GM23338 (cell line): ENCODE measurements at regions not wholly inside any gene's neighbourhood (a gene's known extent, or its start where the extent isn't known, plus 50 kb on each side); places are given as distances from the start of the nearest gene placed in this dataset.

Source experiments
- CREB1 ChIP-seq: fragments of 250-450 bp; sonication (Bioruptor Pico); IDR thresholded peaks from 2 replicates; pipeline ENCODE4 v1.5.0; 2020; ENCODE audit warnings: low read depth, mild to moderate bottlenecking, moderate library complexity
- CTCF ChIP-seq, 2 experiments: fragments of 200-600 bp in 1 of 2; sonication (generic) in 1 of 2; conservative IDR thresholded peaks; 2 replicates each; pipeline versions ENCODE4 v1.5.1 to v1.6.1; 2016 to 2017; ENCODE audit warnings: antibody characterized with exemption in 2 of 2, low read depth in 2 of 2, mild to moderate bottlenecking in 2 of 2, moderate library complexity in 1 of 2
- ETS1 ChIP-seq: IDR thresholded peaks from 2 replicates; pipeline ENCODE4 v1.6.1; 2016; ENCODE audit warnings: antibody characterized with exemption
- EZH2 ChIP-seq: fragments of 200-600 bp; sonication (generic); IDR thresholded peaks from one replicate; pipeline ENCODE4 v1.8.0; 2017; ENCODE audit warnings: antibody characterized with exemption, mild to moderate bottlenecking, low read depth; ENCODE audit not compliant: unreplicated experiment
- EZH2phosphoT487 ChIP-seq: fragments of 200-600 bp; sonication (generic); IDR thresholded peaks from one replicate; pipeline ENCODE4 v1.8.1; 2018; ENCODE audit warnings: antibody characterized with exemption; ENCODE audit not compliant: unreplicated experiment
- JUNB ChIP-seq: IDR thresholded peaks from one replicate; pipeline ENCODE4 v1.6.1; 2016; ENCODE audit warnings: antibody characterized with exemption; ENCODE audit not compliant: unreplicated experiment
- NANOG ChIP-seq: IDR thresholded peaks from 2 replicates; pipeline ENCODE4 v1.6.1; 2016; ENCODE audit warnings: antibody characterized with exemption, borderline replicate concordance
- POLR2AphosphoS5 ChIP-seq: IDR thresholded peaks from 2 replicates; pipeline ENCODE4 v1.6.1; 2016; ENCODE audit warnings: antibody characterized with exemption, low read depth
- REST ChIP-seq: IDR thresholded peaks from one replicate; pipeline ENCODE4 v1.6.1; 2018; ENCODE audit warnings: antibody characterized with exemption; ENCODE audit not compliant: unreplicated experiment
- STAT1 ChIP-seq: IDR thresholded peaks from one replicate; pipeline ENCODE4 v1.6.1; 2016; ENCODE audit warnings: antibody characterized with exemption; ENCODE audit not compliant: unreplicated experiment
- ZNF114 ChIP-seq: fragments of 250-450 bp; sonication (Bioruptor Pico); IDR thresholded peaks from 2 replicates; pipeline ENCODE4 v1.5.0; 2020; ENCODE audit warnings: mild to moderate bottlenecking, moderate library complexity
- ZNF331 ChIP-seq: fragments of 250-450 bp; sonication (Bioruptor Pico); IDR thresholded peaks from 2 replicates; pipeline ENCODE4 v1.5.0; 2020; ENCODE audit warnings: low read depth, mild to moderate bottlenecking, moderate library complexity
- ZNF462 ChIP-seq: fragments of 250-450 bp; sonication (Bioruptor Pico); IDR thresholded peaks from 2 replicates; pipeline ENCODE4 v1.5.0; 2020; ENCODE audit warnings: mild to moderate bottlenecking, moderate library complexity

GRCh38 chr4:129901205-129901604, 805.3 kb downstream of the C4orf33 start:
- no peak for TF ChIP-seq CTCF (conservative IDR thresholded peaks at IDR 0.05; ENCODE audit: low read depth in 2 of 2)
- no peak for TF ChIP-seq CREB1 (CRISPR knock-in tag)
- TF ChIP-seq EZH2phosphoT487, result no peak
- TF ChIP-seq EZH2, result no peak
- TF ChIP-seq POLR2AphosphoS5, result no peak
- no peak for TF ChIP-seq REST
- TF ChIP-seq ETS1, result no peak
- no peak for TF ChIP-seq JUNB
- TF ChIP-seq ZNF114, result no peak
- TF ChIP-seq ZNF331 (CRISPR knock-in tag), result no peak
- TF ChIP-seq ZNF462 (CRISPR knock-in tag), result no peak
- TF ChIP-seq NANOG, result no peak
- TF ChIP-seq STAT1, result no peak
